D721Med (cell line): ENCODE measurements at regions not wholly inside any gene's neighbourhood (a gene's known extent, or its start where the extent isn't known, plus 50 kb on each side); places are given as distances from the start of the nearest gene placed in this dataset.

Source experiments
- DNase-seq: peaks from one replicate; pipeline ENCODE4 v3.0.0; 2011; ENCODE audit warnings: low spot score; ENCODE audit not compliant: insufficient read length
- FAIRE-seq: peaks from 2 replicates; lab custom pipeline; 2011; peaks lifted over from hg19 to GRCh38; lab: Jason Lieb, UNC
- CTCF ChIP-seq: IDR thresholded peaks from 2 replicates; pipeline ENCODE4 v1.5.1; 2012; ENCODE audit warnings: mild to moderate bottlenecking, control low read depth; ENCODE audit not compliant: insufficient read depth; ENCODE audit errors: missing control alignments

GRCh38 chr2:234328444-234328990 lies 168.4 kb downstream of the ARL4C start:
- no peak for DNase-seq
- FAIRE-seq = no peak
- TF ChIP-seq CTCF = no peak

GRCh38 chr2:234326694-234327093 lies 170.2 kb downstream of the ARL4C start:
- no peak for DNase-seq
- TF ChIP-seq CTCF = no peak
- FAIRE-seq = no peak

DNA sequence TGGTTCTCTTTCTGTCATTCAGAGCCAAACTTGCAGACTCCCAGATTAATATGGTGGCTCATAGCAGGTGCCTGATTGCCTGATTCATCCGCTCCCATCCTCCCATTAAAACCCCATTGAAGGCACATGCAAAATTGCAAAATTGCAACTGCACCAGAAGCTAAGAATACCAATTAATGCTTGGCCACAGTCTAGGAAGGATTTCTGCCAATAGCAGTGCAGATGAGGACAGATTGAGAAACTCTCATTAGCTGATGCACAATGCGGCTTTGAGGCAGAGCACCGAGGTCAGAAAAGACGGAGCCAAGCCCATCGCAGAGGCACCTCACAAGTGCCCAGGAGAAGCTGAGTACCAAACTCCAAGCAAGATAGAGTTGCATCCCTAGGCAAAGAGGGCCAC lies 172.8 kb downstream of the ARL4C start:
- no peak for TF ChIP-seq CTCF
- FAIRE-seq (no peak), DNase-seq (no peak)

DNA sequence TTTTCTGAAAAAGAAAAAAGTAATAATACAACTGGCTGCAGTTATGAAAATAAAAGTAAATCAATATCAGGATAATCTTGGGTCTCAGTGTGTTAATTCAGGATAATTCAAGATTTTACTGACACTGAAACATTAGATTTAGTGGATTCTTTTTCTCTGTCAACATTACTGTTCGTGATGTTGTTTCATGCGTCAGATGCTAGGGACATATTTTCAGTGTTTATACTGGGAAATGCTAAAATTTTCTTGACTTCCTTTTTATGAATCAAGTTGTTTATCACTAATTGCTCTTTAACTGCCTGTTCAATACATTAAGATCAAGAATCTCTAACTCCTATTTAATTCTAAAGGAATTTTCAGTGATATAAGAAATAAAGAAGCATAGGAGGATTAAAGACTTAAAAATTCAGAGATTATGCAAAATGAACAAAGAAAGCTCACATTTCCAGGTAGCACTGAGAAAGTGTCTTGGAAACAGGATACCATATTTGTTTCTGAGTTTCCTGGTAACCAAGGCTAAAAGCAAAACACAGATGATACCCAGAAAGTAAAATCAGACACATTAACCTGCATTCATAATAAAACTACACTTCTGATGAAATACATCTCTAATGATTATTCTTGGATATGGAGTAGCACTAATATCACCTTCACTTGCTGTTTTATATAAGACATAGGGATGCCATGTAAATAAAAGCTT lies 174.0 kb downstream of the ARL4C start:
- DNase-seq (no peak), FAIRE-seq (no peak)
- no peak for TF ChIP-seq CTCF

DNA sequence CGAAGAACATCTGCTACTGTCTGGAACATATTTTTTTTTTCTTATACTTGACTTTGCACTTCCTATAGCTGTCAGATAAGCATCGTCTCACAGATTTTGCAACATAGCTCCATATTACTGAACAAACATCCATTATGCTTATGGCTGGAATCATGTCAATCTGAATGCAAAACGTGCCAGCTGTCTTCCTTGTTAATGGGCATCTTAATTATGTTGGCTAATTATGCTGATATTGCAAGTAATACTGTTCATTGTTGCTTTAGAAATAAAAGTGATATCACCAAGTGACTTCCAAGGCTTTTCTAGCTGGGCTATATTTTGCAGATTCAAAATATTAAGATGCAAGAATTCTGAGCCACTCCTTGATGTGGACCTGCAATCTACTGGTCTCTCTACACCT lies 176.8 kb downstream of the ARL4C start:
- FAIRE-seq (no peak), DNase-seq (no peak)
- TF ChIP-seq CTCF = no peak

- DNase-seq = no peak
- no peak for TF ChIP-seq CTCF
- FAIRE-seq = no peak
Observed at GRCh38 chr2:234318361-234318760, 178.5 kb downstream of the ARL4C start.

DNA sequence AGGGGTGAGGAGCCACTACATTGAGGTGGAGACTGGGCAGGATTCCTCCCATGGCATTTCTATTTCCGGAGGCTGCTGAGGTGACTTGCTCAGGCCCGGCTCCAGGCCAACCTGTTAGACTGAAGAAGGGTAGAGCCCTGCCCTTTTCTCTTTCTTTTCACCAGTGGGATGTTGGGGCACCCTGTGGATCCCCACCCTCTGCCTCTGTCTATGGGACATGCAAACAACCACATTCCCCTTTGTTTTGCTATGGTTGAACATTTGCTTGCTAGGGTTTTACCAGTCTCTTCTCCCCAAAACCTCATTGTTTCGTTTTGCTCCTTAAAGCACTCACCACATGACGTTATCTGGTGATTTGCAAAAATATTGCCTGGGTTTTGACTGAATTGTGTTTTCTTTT lies 183.3 kb downstream of the ARL4C start:
- no peak for TF ChIP-seq CTCF
- FAIRE-seq (no peak), DNase-seq (no peak)
